GM21390 (cell line): ENCODE measurements at regions not wholly inside any gene's neighbourhood (a gene's known extent, or its start where the extent isn't known, plus 50 kb on each side); places are given as distances from the start of the nearest gene placed in this dataset.

Source experiments
- ATAC-seq: cut with Tn5 transposase; IDR thresholded peaks from one replicate; pipeline ENCODE4 v1.9.1; 2021; ENCODE audit not compliant: unreplicated experiment

DNA sequence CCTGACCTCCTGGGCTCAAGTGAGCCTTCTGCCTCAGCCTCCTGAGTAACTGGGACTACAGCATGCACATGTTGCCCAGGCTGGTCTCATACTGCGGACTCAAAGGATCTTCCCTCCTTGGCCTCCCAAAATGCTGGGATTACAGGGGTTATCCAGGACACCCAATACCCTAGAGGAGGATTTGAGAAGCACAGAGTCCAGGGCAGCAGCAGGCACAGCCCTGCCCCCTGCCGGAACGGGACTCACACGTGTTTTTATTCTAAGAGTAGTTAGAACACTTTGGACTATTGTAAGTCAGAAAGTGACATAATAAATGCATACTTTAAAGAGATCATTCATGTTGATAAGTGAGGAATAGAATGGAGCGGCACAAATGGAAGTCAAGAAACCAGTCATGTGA lies 80.2 kb downstream of the C6orf118 start:
- no peak for ATAC-seq

GRCh38 chr6:165227644-165228329 lies 81.6 kb downstream of the C6orf118 start:
- ATAC-seq, result no peak

GRCh38 chr6:165223736-165224135 lies 85.7 kb downstream of the C6orf118 start:
- no peak for ATAC-seq

DNA sequence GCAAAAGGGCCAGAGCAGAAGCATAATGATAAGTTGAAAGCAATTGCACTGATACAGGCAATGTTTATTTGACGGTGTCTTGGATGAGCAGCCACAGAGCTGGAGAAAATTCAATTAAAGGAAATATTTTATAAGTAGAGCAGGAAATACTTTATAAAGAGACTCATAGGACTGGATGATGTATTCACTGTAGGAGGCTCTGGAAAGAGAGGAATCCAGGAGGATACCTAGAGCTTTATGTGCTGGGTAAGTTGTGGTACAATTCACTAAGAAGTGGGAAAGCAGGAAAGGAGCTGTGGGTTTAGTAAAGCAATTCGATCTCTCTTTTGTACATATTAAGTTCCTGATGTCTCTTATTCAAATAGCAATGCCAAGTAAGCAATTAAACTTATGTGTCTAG lies 86.3 kb downstream of the C6orf118 start:
- no peak for ATAC-seq

DNA sequence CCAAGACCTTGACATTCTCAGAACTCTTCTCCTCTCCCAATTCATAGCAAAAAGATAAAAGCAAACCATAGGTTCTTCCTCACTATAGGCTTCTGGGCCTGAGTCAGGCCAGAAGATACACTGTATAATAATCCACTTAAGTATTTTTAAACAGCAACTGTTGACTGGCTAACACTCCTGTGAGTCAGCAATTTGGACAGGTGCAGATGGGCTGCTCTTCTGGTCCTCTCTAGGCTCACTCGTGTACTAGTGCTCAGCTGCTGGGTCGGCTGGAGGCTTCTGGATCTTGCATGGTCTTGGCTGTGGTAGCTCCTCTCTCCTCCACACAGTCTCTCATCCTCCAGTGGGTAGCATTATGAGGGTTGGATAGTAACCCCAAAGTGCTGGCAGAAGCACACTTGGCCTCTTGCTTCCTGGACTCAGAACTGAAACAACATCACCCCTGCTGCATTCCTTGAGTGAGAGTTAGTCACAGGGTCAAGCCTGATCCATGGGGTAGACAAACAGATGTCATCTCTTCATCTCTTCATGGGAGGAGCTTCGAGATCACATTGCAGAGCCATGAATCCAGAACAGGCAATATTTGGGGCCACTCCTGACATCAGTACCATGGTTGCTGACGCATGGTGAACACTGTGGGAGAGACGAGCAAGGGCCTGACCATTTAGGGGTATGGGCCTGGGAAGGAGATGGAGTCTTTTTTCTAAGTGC lies 86.9 kb downstream of the C6orf118 start:
- ATAC-seq, result no peak

DNA sequence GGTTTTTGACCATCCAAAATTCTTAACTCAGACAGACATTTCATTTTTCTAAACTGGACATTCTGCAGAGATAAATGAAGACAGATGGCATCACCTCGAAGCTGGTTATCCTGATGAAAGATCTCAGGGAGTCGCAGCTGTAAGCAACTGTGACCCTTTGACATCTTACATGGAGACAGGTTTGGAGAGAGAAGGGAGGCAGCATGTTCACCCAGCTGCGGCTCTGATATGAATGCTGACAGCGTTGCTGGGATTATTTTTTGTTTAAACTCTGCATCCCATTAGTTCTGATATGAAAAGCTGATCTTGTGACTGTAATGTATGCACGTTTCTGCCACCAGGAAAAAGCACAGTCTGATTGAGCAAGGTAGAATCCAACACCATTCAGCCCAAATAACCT lies 89.4 kb downstream of the C6orf118 start:
- no peak for ATAC-seq

DNA sequence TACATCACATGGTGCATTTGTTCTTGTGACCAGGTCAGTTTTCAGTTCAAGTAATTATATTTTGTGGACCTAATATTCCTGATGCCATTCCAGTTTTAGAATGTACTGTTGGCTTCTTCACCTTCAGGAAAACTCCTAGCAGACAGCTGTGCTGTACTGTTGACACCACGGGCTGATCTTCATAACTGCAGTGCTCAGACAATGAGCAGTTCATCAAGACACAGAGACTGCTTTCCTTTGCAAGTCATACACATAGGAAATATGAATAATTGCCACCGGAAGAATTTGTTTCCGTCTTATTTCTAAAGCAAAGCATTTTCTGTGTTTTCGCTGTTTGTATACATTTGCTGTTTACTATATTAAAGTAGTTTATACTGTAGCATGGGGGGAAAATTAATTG lies 89.8 kb downstream of the C6orf118 start:
- no peak for ATAC-seq

DNA sequence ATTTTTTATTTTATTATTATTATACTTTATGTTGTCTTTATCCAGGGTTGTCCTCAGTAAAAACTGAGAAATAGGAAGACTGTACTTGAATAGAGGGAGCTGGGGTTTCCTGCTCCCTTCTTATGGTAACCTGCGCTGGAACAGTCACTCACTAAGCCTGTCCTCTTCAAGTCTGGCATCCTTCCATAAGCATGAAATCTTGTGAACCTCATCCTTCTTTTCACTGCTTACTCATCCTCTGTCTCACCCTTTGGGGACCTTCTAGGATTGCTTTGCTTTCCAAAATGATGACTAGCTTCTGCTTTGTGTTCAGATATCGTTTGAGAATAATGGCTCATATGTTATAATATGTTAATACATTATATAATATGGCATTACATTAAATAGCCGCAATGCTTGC lies 90.6 kb downstream of the C6orf118 start:
- ATAC-seq, result no peak

GRCh38 chr6:165206798-165207197 lies 102.6 kb downstream of the C6orf118 start:
- ATAC-seq, result no peak

DNA sequence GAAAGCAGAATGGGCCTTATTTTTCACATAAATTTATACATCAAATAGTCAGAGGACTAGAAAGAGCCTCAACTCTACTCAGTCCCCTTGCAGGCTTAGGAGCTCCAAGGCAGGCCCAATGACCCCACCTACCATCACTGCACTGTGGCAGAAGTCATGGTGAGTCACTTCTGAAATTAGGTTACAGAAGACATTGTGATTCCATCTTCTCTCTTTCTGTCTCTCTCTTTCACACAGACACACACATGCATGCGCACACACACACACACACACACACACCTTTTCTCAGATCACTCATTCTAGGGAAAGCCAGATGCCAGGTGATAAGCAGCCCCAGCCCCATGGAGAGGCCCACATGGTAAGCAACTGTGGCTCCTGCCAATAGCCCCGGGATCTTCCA lies 103.8 kb downstream of the C6orf118 start:
- no peak for ATAC-seq

DNA sequence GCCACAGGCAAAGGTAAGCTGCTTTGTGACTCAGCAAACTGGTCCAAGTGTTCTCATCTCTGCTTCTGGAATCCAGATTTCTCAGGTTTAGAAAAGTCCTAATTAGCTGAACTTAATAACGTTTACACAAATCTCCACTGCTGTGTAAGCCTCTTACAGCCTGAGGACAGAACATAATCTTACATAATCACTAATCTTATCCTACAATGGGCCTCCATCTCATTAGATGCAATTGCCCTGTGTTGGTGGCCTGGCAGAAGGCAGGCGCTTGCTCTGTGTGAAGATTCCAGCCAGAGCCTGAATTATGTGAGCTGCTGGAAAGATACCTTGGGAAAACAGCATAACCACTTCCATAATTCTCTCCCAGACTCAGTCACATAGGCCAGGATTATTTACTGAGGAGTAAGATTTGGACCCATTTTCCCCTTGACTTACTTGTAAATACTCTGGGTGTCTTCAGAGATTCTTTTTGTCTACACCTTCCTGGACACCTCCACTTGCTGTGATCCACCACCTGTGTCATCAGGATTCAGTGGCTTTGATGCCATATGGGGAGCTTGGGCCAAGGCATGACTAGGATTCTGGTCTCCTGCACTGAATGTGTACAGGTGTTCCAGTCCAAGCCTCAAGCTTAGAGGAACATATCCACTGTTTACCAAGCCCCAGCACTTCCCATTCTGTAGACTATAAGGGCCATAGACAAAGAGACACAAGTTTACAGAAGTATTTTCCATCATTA lies 104.4 kb downstream of the C6orf118 start:
- ATAC-seq, result no peak

- ATAC-seq, result no peak
Observed at GRCh38 chr6:165200178-165200577, 109.2 kb downstream of the C6orf118 start.

GRCh38 chr6:165191461-165191860 lies 117.9 kb downstream of the C6orf118 start:
- no peak for ATAC-seq

DNA sequence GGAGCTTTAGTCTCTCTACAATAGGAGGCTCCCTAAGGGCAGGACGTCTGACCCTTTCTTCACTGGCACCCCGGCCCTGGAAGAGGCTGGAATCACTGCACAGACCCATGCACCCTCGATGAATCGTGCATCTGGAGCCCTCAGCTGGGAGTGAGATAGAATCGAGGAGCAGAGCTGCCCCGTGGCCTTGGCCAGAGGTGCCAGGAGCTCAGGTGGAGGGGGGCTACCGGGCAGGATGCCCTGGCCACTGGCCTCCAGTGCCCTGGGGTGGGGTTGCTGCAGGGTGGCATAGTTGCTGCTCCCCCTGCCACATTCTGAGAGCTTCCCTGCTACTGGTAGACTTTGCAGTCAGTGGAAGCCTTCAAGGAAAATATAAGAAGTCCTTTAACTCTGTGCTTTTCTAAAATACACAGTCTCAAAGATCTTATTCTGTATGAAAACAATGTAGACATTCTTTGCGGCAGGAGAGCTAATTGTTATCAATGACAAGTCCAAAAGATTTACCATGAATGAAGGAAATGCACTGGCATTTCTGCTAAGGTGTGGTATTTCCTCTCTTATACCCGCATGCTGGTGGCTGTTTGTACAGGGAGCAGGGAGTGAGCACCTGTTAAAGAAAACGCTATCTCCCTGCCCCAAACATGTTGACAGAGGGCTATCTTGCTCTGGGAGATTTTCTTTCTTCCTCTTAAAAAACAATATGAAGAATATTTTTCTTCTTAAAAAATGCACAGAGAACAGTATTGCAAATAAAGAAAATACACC lies 122.8 kb downstream of the C6orf118 start:
- ATAC-seq, result no peak

GRCh38 chr6:165186041-165186440 lies 123.4 kb downstream of the C6orf118 start:
- no peak for ATAC-seq

- no peak for ATAC-seq
Observed at GRCh38 chr6:165184192-165184979, 125.0 kb downstream of the C6orf118 start.

DNA sequence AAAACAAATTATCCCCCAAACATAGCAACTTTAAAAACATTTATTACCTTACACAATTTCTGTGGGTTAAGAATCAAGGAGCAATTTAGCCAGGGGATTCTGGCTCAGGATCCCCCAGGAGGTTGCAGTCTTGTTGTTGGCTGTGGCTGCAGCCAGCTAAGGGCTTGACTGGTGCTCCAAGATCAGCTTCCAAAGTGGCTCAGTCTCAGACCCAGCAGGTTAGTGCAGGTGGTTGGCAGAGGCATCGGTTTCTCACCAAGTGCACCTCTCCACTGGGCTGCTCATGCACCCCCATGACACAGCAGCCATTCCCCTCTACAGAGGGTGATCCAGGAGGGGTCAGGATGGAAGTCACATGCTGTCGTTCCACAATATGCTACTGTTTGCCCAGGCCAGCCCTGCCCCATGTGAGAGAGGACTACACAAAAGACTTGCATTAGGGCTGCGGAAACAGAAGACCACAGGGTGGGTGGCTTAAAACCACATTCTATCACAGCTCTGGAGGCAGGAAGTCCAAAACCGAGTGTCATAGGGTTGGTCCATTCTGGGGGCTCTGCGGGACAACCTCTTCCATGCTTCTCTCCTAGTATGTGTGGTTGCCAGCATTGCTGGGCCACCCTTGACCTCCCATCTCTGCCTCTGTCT lies 125.8 kb downstream of the C6orf118 start:
- ATAC-seq, result no peak

GRCh38 chr6:165183071-165183470 lies 126.3 kb downstream of the C6orf118 start:
- ATAC-seq, result no peak

- ATAC-seq, result no peak
Observed at GRCh38 chr6:165181951-165182414, 127.4 kb downstream of the C6orf118 start.

- no peak for ATAC-seq
Observed at GRCh38 chr6:165178056-165178455, 131.3 kb downstream of the C6orf118 start.
